GM18909 (cell line): ENCODE measurements at regions not wholly inside any gene's neighbourhood (a gene's known extent, or its start where the extent isn't known, plus 50 kb on each side); places are given as distances from the start of the nearest gene placed in this dataset.
A peak's percentile ranks its signal among the peaks of the same experiment; 100 is the strongest.

Experiments used
- ATAC-seq: cut with Tn5 transposase; IDR thresholded peaks from one replicate; pipeline ENCODE4 v1.9.1; 2021; ENCODE audit warnings: mild to moderate bottlenecking; ENCODE audit not compliant: unreplicated experiment, poor library complexity

- ATAC-seq: no peak
These were observed 56.9 kb upstream of the ECE1 start for GRCh38 chr1:21347072-21347581.

- ATAC-seq: no peak
These were observed 56.3 kb upstream of the ECE1 start for GRCh38 chr1:21346365-21347071.

GRCh38 chr1:21344750-21345443, 54.6 kb upstream of the ECE1 start:
- peak; percentile 13 for ATAC-seq

- no peak for ATAC-seq
These were observed 54.0 kb upstream of the ECE1 start for GRCh38 chr1:21344098-21344749.

GRCh38 chr1:21342961-21343838, 52.9 kb upstream of the ECE1 start:
- no peak for ATAC-seq

- no peak for ATAC-seq
These were observed 51.3 kb upstream of the ECE1 start for GRCh38 chr1:21341517-21342078.

- ATAC-seq: no peak
These were observed 50.8 kb upstream of the ECE1 start for GRCh38 chr1:21341022-21341421.

GRCh38 chr1:21340230-21340945, 50.1 kb upstream of the ECE1 start:
- ATAC-seq: no peak
